Vagina (tissue), 2 donors: ENCODE measurements at regions not wholly inside any gene's neighbourhood (a gene's known extent, or its start where the extent isn't known, plus 50 kb on each side); places are given as distances from the start of the nearest gene placed in this dataset.

ENCODE experiments used
- POLR2A ChIP-seq, 2 donors: fragments of 450-650 bp; IDR thresholded peaks; one replicate each; pipeline ENCODE4 v1.6.1; 2017; ENCODE audit warnings: antibody characterized with exemption in 2 of 2, mild to moderate bottlenecking in 2 of 2, moderate library complexity in 2 of 2
- POLR2AphosphoS5 ChIP-seq, 2 donors: sonication (generic); formaldehyde crosslinking; IDR thresholded peaks; one replicate each; pipeline ENCODE4 v1.9.0; 2017; ENCODE audit warnings: antibody characterized with exemption in 2 of 2, mild to moderate bottlenecking in 2 of 2, low read depth in 1 of 2; ENCODE audit not compliant: insufficient read depth in 1 of 2
- TF ChIP-seq, protein P1 (sequence below), 3 experiments: fragments of 450-650 bp in 2 of 3; fragments of 200-600 bp in 1 of 3; sonication (generic) in 1 of 3; IDR thresholded peaks; one replicate each; pipeline ENCODE4 v1.5.1; 2017 to 2019; ENCODE audit warnings: antibody characterized with exemption in 3 of 3, mild to moderate bottlenecking in 2 of 3, moderate library complexity in 2 of 3

DNA sequence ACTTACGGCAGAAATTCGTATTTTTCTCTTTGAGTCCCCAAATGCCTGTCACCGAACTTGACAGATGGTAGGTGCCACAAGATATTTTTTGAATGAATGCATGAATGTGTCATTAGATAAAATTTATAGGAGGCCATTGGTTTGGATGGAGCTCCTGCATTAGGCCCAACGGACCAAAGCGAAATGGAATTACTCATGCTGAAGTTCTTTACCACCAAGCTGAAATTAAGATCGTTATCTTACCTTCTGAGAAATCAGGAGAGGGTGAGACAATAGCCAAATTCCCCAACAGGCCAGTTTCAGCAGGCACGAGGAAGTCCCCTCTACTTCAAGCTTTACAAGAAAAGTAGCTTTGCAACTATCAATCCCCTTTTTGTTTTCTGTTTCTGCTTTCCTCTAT lies 452.5 kb upstream of the ARGLU1 start:
- TF ChIP-seq, protein P1, sequence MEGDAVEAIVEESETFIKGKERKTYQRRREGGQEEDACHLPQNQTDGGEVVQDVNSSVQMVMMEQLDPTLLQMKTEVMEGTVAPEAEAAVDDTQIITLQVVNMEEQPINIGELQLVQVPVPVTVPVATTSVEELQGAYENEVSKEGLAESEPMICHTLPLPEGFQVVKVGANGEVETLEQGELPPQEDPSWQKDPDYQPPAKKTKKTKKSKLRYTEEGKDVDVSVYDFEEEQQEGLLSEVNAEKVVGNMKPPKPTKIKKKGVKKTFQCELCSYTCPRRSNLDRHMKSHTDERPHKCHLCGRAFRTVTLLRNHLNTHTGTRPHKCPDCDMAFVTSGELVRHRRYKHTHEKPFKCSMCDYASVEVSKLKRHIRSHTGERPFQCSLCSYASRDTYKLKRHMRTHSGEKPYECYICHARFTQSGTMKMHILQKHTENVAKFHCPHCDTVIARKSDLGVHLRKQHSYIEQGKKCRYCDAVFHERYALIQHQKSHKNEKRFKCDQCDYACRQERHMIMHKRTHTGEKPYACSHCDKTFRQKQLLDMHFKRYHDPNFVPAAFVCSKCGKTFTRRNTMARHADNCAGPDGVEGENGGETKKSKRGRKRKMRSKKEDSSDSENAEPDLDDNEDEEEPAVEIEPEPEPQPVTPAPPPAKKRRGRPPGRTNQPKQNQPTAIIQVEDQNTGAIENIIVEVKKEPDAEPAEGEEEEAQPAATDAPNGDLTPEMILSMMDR (IDR thresholded peaks at IDR 0.05): no peak
- TF ChIP-seq POLR2A (IDR thresholded peaks at IDR 0.05) (no peak), POLR2AphosphoS5 (IDR thresholded peaks at IDR 0.05; ENCODE audit: insufficient read depth in 1 of 2, low read depth in 1 of 2) (no peak)
